AG09309 (cell line): ENCODE measurements at regions not wholly inside any gene's neighbourhood (a gene's known extent, or its start where the extent isn't known, plus 50 kb on each side); places are given as distances from the start of the nearest gene placed in this dataset.

ENCODE experiments used
- DNase-seq: peaks from one replicate; pipeline ENCODE4 v3.0.0-alpha.2; 2010; ENCODE audit warnings: low read depth
- H3K4me3 ChIP-seq: 2 replicates; pipeline ENCODE4 v1.5.1; 2011; ENCODE audit warnings: mild to moderate bottlenecking, low read depth, low read length, moderate library complexity; ENCODE audit not compliant: control insufficient read depth
- CTCF ChIP-seq: IDR thresholded peaks from 2 replicates; pipeline ENCODE4 v1.5.1; 2011; ENCODE audit warnings: mild to moderate bottlenecking, low read depth, low read length, inconsistent platforms; ENCODE audit not compliant: insufficient read depth, control insufficient read depth; ENCODE audit errors: missing control alignments

- no peak overlapping the region for H3K4me3 ChIP-seq
- no peak for TF ChIP-seq CTCF
- no peak for DNase-seq
Measured at GRCh38 chr6:10156875-10157274, 258.0 kb downstream of the TFAP2A start.

GRCh38 chr6:10154251-10154650 lies 260.6 kb downstream of the TFAP2A start:
- no peak overlapping the region for H3K4me3 ChIP-seq
- no peak for TF ChIP-seq CTCF
- DNase-seq: no peak

GRCh38 chr6:10151144-10151915 lies 263.5 kb downstream of the TFAP2A start:
- no peak for DNase-seq

GRCh38 chr6:10149603-10150002 lies 265.3 kb downstream of the TFAP2A start:
- no peak for TF ChIP-seq CTCF
- no peak overlapping the region for H3K4me3 ChIP-seq
- DNase-seq: no peak

More at GRCh38 chr6:10151144-10151915, 263.5 kb downstream of the TFAP2A start:
- no peak for TF ChIP-seq CTCF
- no peak overlapping the region for H3K4me3 ChIP-seq

GRCh38 chr6:10146715-10147451 lies 268.0 kb downstream of the TFAP2A start:
- peak overlapping the region; percentile 23 for H3K4me3 ChIP-seq
- no peak for DNase-seq
- TF ChIP-seq CTCF: no peak

- H3K4me3 ChIP-seq: no peak overlapping the region
- TF ChIP-seq CTCF: no peak
- DNase-seq: no peak
Measured at GRCh38 chr6:10144772-10145171, 270.1 kb downstream of the TFAP2A start.
